ENCODE measurements at regions not wholly inside any gene's neighbourhood (a gene's known extent, or its start where the extent isn't known, plus 50 kb on each side); places are given as distances from the start of the nearest gene placed in this dataset.

DNA sequence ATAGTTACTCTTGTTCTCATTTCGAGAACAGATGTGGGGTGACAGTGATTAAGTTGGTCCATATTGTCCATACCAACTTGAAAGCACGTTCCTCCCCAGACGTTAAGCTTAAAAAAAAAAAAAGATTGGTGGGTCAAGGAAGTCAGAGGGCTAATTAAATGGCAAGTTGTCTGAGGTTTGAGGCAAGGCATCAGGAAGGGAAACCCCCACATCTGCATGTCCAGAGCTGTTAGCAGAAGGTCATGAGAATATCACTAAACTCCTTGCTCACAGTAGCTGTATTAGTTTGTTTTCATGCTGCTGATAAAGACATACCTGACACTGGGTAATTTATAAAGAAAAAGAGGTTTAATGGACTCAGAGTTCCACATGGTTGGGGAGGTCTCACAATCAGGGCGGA is 415.6 kb upstream of the FZD8 start:
- Histone ChIP-seq H4K5ac (ENCODE audit: low read length) (no peak overlapping the region), H2AK5ac (ENCODE audit: low read length) (no peak overlapping the region), H3K18ac (ENCODE audit: low read length) (no peak overlapping the region), H3K4me3 (ENCODE audit: low read length) (no peak overlapping the region), H3K79me2 (ENCODE audit: control insufficient read depth, insufficient read depth, low read length) (no peaks in the 10 kb centered on the region), H3K9ac (ENCODE audit: low read length) (no peak overlapping the region), H3K56ac (ENCODE audit: low read length) (no peak overlapping the region), H3K27me3 (ENCODE audit: insufficient read depth, low read length, poor library complexity) (no peaks in the 10 kb centered on the region), H3K4me2 (ENCODE audit: low read length) (no peak overlapping the region), H2BK15ac (replicated peaks; ENCODE audit: low read depth) (no peak overlapping the region), H4K8ac (ENCODE audit: low read depth, low read length) (no peak overlapping the region), H3K79me1 (ENCODE audit: low read length) (no peaks in the 10 kb centered on the region), H3K36me3 (ENCODE audit: control insufficient read depth, insufficient read depth, low read length) (no peaks in the 10 kb centered on the region), H3K4ac (ENCODE audit: low read depth, low read length) (no peak overlapping the region), H3K27ac (ENCODE audit: low read depth, low read length) (no peak overlapping the region), H3K4me1 (ENCODE audit: control insufficient read depth, low read depth, low read length) (peaks cover 4% of the 10 kb centered on the region), H2BK120ac (ENCODE audit: low read depth, low read length) (no peak overlapping the region), H3K23ac (ENCODE audit: low read length) (no peak overlapping the region), H2BK5ac (ENCODE audit: low read length) (no peak overlapping the region)
- DNase-seq = no peak
- no CpG with 5 or more reads among the region's 4 CpGs for WGBS (ENCODE audit: extremely low coverage, insufficient coverage, low lambda C conversion rate)

DNA sequence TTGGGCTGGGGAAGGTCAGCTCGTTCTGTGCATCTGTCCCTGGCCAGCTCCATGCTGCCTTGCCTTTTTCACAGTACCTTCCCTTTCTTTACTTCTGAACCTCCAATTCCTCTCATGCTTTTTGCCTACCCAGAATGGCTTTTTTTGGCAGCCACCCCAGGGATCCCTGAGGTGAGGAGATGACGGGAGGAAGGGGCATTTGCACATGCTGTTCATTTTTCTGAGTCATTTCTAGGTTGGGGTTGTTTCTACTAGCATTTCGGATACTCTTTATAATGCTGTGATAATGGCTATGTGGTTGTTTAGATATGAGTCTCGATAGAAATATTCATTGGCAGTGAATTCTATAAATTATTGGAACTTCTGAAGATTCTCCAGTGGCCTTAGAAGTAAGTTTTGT is 415.1 kb upstream of the FZD8 start:
- Histone ChIP-seq H2AK5ac (ENCODE audit: low read length) (no peak overlapping the region), H3K4me1 (ENCODE audit: control insufficient read depth, low read depth, low read length) (peaks cover 4% of the 10 kb centered on the region), H3K4me3 (ENCODE audit: low read length) (no peak overlapping the region), H3K56ac (ENCODE audit: low read length) (no peak overlapping the region), H3K18ac (ENCODE audit: low read length) (no peak overlapping the region), H3K36me3 (ENCODE audit: control insufficient read depth, insufficient read depth, low read length) (no peaks in the 10 kb centered on the region), H2BK120ac (ENCODE audit: low read depth, low read length) (no peak overlapping the region), H3K23ac (ENCODE audit: low read length) (no peak overlapping the region), H3K79me1 (ENCODE audit: low read length) (no peaks in the 10 kb centered on the region), H3K9ac (ENCODE audit: low read length) (no peak overlapping the region), H4K5ac (ENCODE audit: low read length) (no peak overlapping the region), H3K79me2 (ENCODE audit: control insufficient read depth, insufficient read depth, low read length) (no peaks in the 10 kb centered on the region), H3K4ac (ENCODE audit: low read depth, low read length) (no peak overlapping the region), H4K8ac (ENCODE audit: low read depth, low read length) (no peak overlapping the region), H2BK5ac (ENCODE audit: low read length) (no peak overlapping the region), H3K27me3 (ENCODE audit: insufficient read depth, low read length, poor library complexity) (no peaks in the 10 kb centered on the region), H3K27ac (ENCODE audit: low read depth, low read length) (no peak overlapping the region), H3K4me2 (ENCODE audit: low read length) (no peak overlapping the region), H2BK15ac (replicated peaks; ENCODE audit: low read depth) (no peak overlapping the region)
- WGBS (ENCODE audit: extremely low coverage, insufficient coverage, low lambda C conversion rate) = no CpG with 5 or more reads among the region's 4 CpGs
- DNase-seq = no peak

- H4K8ac ChIP-seq (ENCODE audit: low read depth, low read length) = no peak overlapping the region
- no peak overlapping the region for H3K4me3 ChIP-seq (ENCODE audit: low read length)
- no peak overlapping the region for H2BK15ac ChIP-seq (replicated peaks; ENCODE audit: low read depth)
- H3K79me2 ChIP-seq (ENCODE audit: control insufficient read depth, insufficient read depth, low read length) = no peaks in the 10 kb centered on the region
- no peak overlapping the region for H4K5ac ChIP-seq (ENCODE audit: low read length)
- no peak overlapping the region for H3K27ac ChIP-seq (ENCODE audit: low read depth, low read length)
- peaks cover 4% of the 10 kb centered on the region for H3K4me1 ChIP-seq (ENCODE audit: control insufficient read depth, low read depth, low read length)
- H3K9ac ChIP-seq (ENCODE audit: low read length) = no peak overlapping the region
- WGBS (ENCODE audit: extremely low coverage, insufficient coverage, low lambda C conversion rate) = no CpG with 5 or more reads among the region's 4 CpGs
- no peak overlapping the region for H2BK5ac ChIP-seq (ENCODE audit: low read length)
- no peak overlapping the region for H3K18ac ChIP-seq (ENCODE audit: low read length)
- no peak overlapping the region for H3K56ac ChIP-seq (ENCODE audit: low read length)
- no peak overlapping the region for H3K23ac ChIP-seq (ENCODE audit: low read length)
- no peak overlapping the region for H3K4me2 ChIP-seq (ENCODE audit: low read length)
- H3K27me3 ChIP-seq (ENCODE audit: insufficient read depth, low read length, poor library complexity) = no peaks in the 10 kb centered on the region
- H2BK120ac ChIP-seq (ENCODE audit: low read depth, low read length) = no peak overlapping the region
- no peak overlapping the region for H3K4ac ChIP-seq (ENCODE audit: low read depth, low read length)
- H3K79me1 ChIP-seq (ENCODE audit: low read length) = no peaks in the 10 kb centered on the region
- no peaks in the 10 kb centered on the region for H3K36me3 ChIP-seq (ENCODE audit: control insufficient read depth, insufficient read depth, low read length)
- no peak for DNase-seq
- no peak overlapping the region for H2AK5ac ChIP-seq (ENCODE audit: low read length)
Observed at GRCh38 chr10:36053775-36054174, 411.7 kb upstream of the FZD8 start.

- H3K4me2 ChIP-seq (ENCODE audit: low read length) = no peak overlapping the region
Observed at GRCh38 chr10:36053271-36053670, 411.2 kb upstream of the FZD8 start.

GRCh38 chr10:36051500-36051991 is 409.4 kb upstream of the FZD8 start:
- H2BK5ac ChIP-seq (ENCODE audit: low read length) = no peak overlapping the region
- H3K56ac ChIP-seq (ENCODE audit: low read length) = no peak overlapping the region
- H3K4me3 ChIP-seq (ENCODE audit: low read length) = no peak overlapping the region
- H4K8ac ChIP-seq (ENCODE audit: low read depth, low read length) = no peak overlapping the region
- H3K4me1 ChIP-seq (ENCODE audit: control insufficient read depth, low read depth, low read length) = peaks cover 2% of the 10 kb centered on the region
- no peak overlapping the region for H3K27ac ChIP-seq (ENCODE audit: low read depth, low read length)
- no peak overlapping the region for H4K5ac ChIP-seq (ENCODE audit: low read length)
- no peak for DNase-seq
- no peak overlapping the region for H3K23ac ChIP-seq (ENCODE audit: low read length)
- H2AK5ac ChIP-seq (ENCODE audit: low read length) = no peak overlapping the region
- no peak overlapping the region for H2BK15ac ChIP-seq (replicated peaks; ENCODE audit: low read depth)
- H3K4me2 ChIP-seq (ENCODE audit: low read length) = no peak overlapping the region
- H3K9ac ChIP-seq (ENCODE audit: low read length) = no peak overlapping the region
- no peak overlapping the region for H2BK120ac ChIP-seq (ENCODE audit: low read depth, low read length)
- H3K4ac ChIP-seq (ENCODE audit: low read depth, low read length) = no peak overlapping the region
- H3K79me2 ChIP-seq (ENCODE audit: control insufficient read depth, insufficient read depth, low read length) = no peaks in the 10 kb centered on the region
- no peaks in the 10 kb centered on the region for H3K36me3 ChIP-seq (ENCODE audit: control insufficient read depth, insufficient read depth, low read length)
- no peaks in the 10 kb centered on the region for H3K27me3 ChIP-seq (ENCODE audit: insufficient read depth, low read length, poor library complexity)
- no peaks in the 10 kb centered on the region for H3K79me1 ChIP-seq (ENCODE audit: low read length)
- no peak overlapping the region for H3K18ac ChIP-seq (ENCODE audit: low read length)
- WGBS (ENCODE audit: extremely low coverage, insufficient coverage, low lambda C conversion rate) = no CpG with 5 or more reads among the region's 4 CpGs

More at GRCh38 chr10:36053271-36053670, 411.2 kb upstream of the FZD8 start:
- no CpG with 5 or more reads among the region's 7 CpGs for WGBS (ENCODE audit: extremely low coverage, insufficient coverage, low lambda C conversion rate)
- Histone ChIP-seq H2AK5ac (ENCODE audit: low read length) (no peak overlapping the region), H3K27ac (ENCODE audit: low read depth, low read length) (no peak overlapping the region), H3K18ac (ENCODE audit: low read length) (no peak overlapping the region), H2BK15ac (replicated peaks; ENCODE audit: low read depth) (no peak overlapping the region), H3K79me2 (ENCODE audit: control insufficient read depth, insufficient read depth, low read length) (no peaks in the 10 kb centered on the region), H2BK5ac (ENCODE audit: low read length) (no peak overlapping the region), H2BK120ac (ENCODE audit: low read depth, low read length) (no peak overlapping the region), H4K8ac (ENCODE audit: low read depth, low read length) (no peak overlapping the region), H3K4ac (ENCODE audit: low read depth, low read length) (no peak overlapping the region), H3K4me1 (ENCODE audit: control insufficient read depth, low read depth, low read length) (peaks cover 4% of the 10 kb centered on the region), H3K56ac (ENCODE audit: low read length) (no peak overlapping the region), H3K27me3 (ENCODE audit: insufficient read depth, low read length, poor library complexity) (no peaks in the 10 kb centered on the region), H4K5ac (ENCODE audit: low read length) (no peak overlapping the region), H3K36me3 (ENCODE audit: control insufficient read depth, insufficient read depth, low read length) (no peaks in the 10 kb centered on the region), H3K4me3 (ENCODE audit: low read length) (no peak overlapping the region), H3K9ac (ENCODE audit: low read length) (no peak overlapping the region), H3K23ac (ENCODE audit: low read length) (no peak overlapping the region), H3K79me1 (ENCODE audit: low read length) (no peaks in the 10 kb centered on the region)
- no peak for DNase-seq

GRCh38 chr10:36050763-36051499 is 408.8 kb upstream of the FZD8 start:
- no peak overlapping the region for H2BK5ac ChIP-seq (ENCODE audit: low read length)
- no peak overlapping the region for H3K27ac ChIP-seq (ENCODE audit: low read depth, low read length)
- no peak for DNase-seq
- no peaks in the 10 kb centered on the region for H3K79me2 ChIP-seq (ENCODE audit: control insufficient read depth, insufficient read depth, low read length)
- no peaks in the 10 kb centered on the region for H3K36me3 ChIP-seq (ENCODE audit: control insufficient read depth, insufficient read depth, low read length)
- H4K8ac ChIP-seq (ENCODE audit: low read depth, low read length) = no peak overlapping the region
- no peak overlapping the region for H3K4me3 ChIP-seq (ENCODE audit: low read length)
- no CpG with 5 or more reads among the region's 7 CpGs for WGBS (ENCODE audit: extremely low coverage, insufficient coverage, low lambda C conversion rate)
- H4K5ac ChIP-seq (ENCODE audit: low read length) = no peak overlapping the region
- H3K4me2 ChIP-seq (ENCODE audit: low read length) = no peak overlapping the region
- no peak overlapping the region for H3K9ac ChIP-seq (ENCODE audit: low read length)
- H2BK120ac ChIP-seq (ENCODE audit: low read depth, low read length) = no peak overlapping the region
- H3K23ac ChIP-seq (ENCODE audit: low read length) = no peak overlapping the region
- H3K4me1 ChIP-seq (ENCODE audit: control insufficient read depth, low read depth, low read length) = peaks cover 2% of the 10 kb centered on the region
- H3K79me1 ChIP-seq (ENCODE audit: low read length) = no peaks in the 10 kb centered on the region
- H3K27me3 ChIP-seq (ENCODE audit: insufficient read depth, low read length, poor library complexity) = no peaks in the 10 kb centered on the region
- H2BK15ac ChIP-seq (replicated peaks; ENCODE audit: low read depth) = no peak overlapping the region
- no peak overlapping the region for H2AK5ac ChIP-seq (ENCODE audit: low read length)
- H3K56ac ChIP-seq (ENCODE audit: low read length) = no peak overlapping the region
- no peak overlapping the region for H3K18ac ChIP-seq (ENCODE audit: low read length)
- H3K4ac ChIP-seq (ENCODE audit: low read depth, low read length) = no peak overlapping the region
